HG02759 (cell line): ENCODE measurements at regions not wholly inside any gene's neighbourhood (a gene's known extent, or its start where the extent isn't known, plus 50 kb on each side); places are given as distances from the start of the nearest gene placed in this dataset.
"Not testable (repeated sequence)": the region's sequence is repeated elsewhere in the genome, so short reads cannot be mapped to it uniquely, and the experiment has no call there.

Source experiments
- ATAC-seq: cut with Tn5 transposase; IDR thresholded peaks from one replicate; pipeline ENCODE4 v1.9.1; 2021; ENCODE audit warnings: mild to moderate bottlenecking, moderate library complexity; ENCODE audit not compliant: unreplicated experiment

DNA sequence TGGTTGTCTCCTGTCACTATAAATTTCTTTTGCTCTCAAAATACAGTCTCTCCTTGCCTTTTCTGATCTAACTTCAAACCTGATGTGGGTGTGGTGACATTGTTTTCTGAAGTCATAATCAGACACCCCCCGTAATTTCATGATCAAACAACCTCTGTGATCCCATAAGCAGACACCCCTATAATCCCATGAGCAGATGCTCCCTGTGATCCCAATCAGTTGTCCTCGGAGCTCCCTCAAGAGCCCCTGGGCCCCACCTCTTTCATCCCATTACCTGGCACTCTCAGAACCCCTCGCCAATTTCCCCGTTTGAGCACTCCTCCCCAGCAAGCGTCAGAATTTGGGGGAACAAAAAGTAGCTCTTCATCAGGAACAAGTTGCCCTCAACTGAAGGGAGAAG lies 246.3 kb upstream of the FZD8 start:
- ATAC-seq: no peak

DNA sequence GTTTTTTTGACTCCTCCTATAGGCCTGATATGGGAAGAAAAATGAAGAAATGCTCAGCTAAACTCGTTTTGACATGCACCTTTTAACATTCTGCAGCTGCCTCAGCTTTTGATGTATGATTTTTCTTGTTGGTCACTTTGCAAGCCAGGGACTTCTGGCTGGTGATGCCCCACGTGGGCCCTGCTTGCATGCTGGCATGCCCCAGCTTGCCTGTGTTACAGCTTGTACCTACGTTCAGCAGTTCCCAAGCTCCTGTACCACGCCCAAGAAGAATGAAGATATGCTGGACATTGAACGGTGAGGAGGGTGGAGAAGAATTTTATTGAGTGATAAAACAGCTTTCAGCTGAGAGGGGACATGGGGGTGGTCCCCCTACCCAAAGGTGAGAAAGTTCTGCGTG lies 245.6 kb upstream of the FZD8 start:
- no peak for ATAC-seq

DNA sequence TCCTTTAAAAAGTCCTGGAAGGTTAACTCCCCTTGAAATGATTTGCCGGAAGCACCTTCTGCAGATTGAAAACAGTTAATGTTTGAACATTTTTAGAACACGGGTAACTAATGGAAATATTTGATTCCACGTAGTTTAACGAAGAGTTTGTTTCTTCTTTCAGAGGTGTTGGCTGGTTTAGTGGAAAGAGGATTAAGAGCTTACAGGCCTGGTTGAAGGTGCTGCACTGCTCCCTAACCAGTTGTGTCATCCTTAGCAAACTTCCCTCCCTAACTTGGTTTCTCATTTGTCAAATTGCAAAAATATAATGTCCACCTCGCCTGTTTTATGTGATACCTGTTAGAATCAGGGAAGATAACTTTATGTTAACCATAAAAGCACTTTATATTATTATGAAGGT lies 243.0 kb upstream of the FZD8 start:
- ATAC-seq: no peak

DNA sequence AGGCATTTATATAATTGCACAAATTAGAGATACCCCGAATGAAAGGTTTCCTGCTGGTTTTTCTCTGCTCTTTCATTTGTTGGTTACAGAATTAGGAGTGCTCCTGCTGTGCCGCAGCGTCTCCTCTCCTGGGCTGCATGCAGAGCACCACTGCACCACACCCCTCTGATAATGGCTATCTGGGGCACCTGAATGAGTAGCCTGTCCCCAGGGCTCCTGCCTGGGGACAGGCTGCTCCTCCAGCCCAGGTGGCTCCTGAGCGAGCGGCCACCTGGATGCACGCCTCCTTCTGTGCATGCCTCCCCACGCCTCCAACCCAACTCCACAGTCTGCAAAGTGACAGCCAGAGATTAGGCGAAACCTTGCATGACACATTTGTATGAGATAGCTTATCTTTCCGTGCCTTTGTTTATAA lies 242.6 kb upstream of the FZD8 start:
- ATAC-seq: no peak

DNA sequence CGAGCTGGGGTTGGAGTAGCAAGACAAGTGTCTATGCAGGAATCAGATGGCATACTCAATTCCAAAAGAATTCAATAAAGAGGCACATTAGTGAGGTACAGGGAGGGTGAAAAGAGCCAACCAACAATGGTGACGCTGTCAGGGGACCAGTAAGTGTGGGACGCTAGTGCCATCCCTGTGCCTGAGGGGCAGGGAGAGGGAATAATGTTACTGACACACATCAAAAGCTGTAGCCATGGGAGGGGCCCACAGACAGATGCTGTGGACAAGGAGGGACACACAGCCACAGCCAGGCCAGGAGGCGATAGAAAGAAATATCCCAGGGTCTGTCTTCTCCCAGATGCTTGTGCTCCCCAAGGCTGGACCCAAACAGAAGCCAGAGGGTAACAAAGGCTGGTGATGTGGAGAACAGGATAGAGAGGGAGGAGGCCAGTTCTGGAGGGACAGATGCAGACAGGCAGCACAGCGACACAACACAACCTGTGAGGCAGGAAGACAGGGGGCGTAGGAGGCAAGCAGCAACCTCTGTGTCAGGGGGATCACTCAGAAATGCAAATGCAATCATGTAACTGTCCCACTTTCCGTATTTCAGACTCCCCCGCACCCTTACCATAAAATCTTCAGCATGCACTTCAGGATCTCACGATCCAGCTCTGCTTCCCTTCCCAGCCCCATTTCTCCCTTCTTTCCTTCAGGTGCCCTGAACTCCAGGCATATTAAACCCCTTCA lies 240.5 kb upstream of the FZD8 start:
- no peak for ATAC-seq

DNA sequence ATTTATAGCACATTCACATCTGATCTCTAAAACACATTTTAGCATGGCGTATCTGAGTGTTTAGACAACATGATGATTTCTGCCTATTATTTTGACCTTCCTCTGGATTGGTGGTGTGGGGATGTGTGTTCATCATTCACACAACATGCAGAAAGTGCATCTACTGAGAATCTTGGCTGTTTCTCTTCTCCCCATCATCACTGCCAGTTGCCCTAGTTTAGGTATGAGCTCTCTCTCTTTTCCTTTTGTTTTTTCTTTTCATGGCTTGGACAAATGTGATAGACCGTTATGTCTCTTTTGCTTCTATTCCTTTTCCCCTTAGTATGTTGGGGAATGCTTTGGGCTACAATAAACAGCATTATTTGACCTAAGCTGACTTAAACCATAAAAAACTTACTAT lies 239.2 kb upstream of the FZD8 start:
- no peak for ATAC-seq

DNA sequence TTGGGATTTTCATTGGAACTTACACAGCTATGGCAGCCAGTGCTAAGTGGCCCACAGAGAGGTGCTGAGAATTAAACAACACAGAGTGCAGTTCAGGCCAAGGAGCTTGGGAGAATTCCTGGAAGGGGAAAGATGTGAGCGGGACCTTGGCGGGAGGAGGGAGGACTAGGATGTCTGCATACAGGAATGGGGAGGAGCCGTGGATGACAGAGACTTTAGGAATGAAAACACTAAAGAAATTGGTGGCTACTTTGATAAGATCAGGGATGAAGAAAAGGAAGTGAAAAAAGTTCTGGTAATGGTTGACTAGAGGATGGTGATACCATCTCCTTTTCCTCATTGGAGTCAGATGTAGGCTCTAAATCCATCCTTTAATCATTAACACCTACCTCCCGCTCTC lies 234.2 kb upstream of the FZD8 start:
- no peak for ATAC-seq

DNA sequence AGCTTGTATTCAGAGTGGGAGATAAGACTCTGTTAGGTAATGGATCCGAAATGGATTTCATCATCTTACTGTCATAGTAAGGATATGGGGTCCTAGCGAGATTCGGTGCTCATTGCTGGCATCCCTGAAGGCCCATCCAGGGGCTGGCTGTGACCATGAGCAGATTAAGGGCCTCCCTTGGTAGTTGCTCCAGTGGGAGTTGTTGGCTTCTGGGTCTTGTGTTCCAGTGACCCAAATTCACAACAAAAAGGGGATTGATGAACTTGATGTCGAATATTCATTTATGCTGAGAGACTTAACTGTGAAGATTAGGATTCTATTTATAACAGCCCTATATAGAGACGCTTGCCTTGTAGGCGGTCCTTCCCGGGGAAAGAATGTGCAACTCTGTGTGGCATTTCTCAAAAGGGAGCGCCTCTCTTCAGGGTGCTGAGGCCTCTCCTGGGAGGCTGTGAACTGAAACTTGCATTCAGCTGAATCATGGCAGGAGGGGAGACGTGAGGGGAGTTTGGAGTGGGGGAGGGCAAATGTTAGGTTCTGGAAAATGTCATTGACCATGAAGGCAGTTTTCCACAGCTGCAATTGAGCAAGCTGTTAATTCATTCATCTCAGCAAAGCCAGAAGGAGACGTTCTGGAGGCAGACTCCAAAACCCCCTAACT lies 233.1 kb upstream of the FZD8 start:
- no peak for ATAC-seq

DNA sequence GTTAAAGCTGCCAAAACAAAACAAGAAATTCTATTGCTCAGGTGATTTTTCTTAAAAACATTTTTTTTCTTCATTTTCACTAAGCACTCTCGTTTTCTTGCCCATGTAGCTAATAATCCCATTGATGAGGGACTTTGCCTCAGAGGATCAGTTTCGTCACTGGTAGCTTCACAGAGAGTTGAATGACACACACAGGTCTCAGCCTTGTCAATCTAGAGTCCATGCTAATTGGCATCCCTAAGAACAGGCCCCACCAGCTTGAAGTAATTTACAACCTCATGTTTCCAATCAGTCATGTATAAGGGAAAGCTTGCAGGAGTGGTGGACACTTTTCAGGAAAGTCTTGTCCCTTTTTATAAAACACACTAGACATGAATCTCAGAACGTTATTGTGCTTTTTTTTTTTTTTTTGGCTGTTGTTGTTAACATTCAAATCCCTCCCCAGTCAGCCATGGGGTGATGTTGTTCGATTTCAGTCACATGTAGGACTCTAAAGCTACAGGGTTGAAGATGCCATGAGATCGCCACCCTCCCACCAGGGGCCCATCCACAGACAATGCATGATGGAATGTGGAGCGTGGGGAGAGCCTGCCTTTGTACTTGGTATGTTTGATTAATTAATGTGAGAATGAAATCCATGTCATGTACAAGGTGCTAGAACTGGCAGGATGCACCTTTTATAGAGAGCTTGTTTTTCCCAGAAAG lies 232.4 kb upstream of the FZD8 start:
- ATAC-seq: no peak

DNA sequence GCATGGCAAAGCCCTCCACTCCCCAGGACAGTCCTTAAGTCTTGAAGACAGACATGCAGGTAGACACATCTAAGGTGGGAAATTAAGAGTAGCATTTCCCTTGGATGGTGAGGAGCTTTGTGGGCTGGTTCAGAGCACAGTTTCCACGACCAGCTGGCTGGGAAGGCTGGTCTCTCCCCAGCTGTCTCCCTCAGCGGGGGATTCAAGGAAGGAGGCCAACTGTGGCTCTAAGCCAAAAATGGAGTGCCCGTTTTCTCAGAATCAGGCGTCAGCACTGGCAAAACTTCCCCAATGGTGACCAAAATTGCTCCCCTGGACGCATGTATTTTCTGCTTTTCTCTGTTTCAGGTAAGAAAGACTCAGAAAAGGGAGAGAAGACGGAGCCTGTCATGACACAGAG lies 230.6 kb upstream of the FZD8 start:
- no peak for ATAC-seq

DNA sequence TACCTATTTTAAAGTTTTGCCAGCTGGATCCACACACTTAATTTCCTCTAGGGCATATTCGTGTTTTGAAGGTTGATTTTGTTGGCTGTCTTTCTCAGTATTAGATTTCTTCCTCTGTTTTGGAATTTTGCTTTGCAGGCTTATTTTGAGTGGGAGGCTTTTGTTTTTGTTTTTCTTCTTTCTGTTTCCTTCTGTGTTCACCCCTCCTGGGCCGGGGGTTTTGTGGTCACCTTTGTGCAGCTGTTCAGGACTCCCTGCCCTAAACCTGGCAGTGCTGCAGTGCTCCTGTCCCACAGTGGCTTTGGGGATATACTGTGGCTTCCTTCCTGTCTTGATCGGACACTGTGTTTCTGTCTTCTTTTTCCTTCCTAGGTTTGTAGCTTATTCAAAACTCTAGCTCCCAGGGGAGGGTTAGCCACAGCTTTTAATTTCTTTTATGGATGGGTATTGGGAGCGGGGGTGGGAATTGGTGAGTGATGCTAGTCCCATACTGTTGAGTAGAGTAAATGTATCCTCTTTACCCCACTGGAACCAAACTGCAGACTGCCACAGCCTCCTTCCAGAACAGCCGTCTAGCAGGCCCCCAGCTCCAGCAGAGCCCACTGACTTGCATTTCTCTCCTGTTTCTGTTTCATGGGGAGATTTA lies 228.7 kb upstream of the FZD8 start:
- ATAC-seq: no peak

DNA sequence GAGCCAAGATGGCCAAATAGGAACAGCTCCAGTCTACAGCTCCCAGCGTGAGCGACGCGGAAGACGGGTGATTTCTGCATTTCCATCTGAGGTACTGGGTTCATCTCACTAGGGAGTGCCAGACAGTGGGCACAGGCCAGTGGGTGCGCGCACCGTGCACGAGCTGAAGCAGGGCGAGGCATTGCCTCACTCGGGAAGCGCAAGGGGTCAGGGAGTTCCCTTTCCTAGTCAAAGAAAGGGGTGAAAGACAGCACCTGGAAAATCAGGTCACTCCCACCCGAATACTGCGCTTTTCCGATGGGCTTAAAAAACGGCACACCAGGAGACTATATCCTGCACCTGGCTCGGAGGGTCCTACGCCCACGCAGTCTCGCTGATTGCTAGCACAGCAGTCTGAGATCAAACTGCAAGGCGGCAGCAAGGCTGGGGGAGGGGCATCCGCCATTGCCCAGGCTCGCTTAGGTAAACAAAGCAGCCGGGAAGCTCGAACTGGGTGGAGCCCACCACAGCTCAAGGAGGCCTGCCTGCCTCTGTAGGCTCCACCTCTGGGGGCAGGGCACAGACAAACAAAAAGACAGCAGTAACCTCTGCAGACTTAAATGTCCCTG lies 216.7 kb upstream of the FZD8 start:
- not testable (repeated sequence) for ATAC-seq

DNA sequence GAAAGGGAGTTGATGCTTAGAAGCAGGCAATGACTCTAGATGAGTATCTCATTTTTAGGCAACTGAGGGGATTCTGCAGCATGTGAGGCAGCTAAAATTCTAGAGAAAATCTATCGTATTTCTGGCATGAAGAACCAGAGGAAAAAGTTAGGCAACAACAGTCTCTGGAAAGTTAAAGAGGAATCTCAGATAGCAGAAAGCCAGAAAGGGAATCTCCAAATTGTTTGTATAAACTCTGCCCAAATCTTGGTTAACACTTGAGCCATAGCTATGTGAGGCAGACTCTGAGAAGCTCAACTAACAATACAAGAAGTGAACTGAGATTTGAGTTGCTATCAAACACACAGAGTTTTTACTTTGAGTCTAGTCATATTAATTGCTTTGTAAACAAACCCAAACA lies 215.8 kb upstream of the FZD8 start:
- ATAC-seq: no peak

DNA sequence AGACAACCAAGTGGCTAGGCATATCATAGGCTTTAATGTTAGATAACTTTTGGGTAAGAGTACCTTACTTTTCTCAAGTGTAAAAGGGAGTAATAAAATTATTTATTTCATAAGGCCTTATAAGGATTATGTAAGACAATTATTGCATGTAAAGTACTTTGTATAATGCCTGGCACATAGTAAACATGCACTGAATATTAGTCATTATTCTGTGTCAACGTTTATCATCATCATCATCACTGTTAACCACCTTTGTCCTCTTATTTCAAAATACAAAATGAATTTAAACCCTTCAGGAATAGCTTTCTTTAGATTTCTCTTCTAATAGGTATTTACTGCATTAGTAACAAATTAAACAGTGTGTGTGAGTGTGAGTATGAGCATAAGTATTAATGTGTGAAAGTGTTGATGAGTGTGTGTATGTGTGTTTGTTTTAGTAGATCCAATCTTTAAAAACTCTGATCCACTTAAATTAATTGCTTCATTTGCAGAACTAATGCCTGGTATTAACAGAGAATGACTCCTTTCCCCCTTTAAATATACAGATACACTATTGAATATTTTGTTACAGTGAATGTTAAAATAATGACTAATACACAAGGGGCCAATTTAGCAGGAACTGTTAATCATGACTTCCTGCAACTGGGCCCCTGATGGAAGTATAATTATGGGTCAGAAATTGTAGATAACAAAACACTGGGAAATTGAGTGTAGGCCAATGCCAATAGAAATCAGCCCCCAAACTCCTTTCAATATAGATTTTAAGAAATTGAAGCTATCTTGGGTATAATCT lies 213.3 kb upstream of the FZD8 start:
- ATAC-seq: no peak

DNA sequence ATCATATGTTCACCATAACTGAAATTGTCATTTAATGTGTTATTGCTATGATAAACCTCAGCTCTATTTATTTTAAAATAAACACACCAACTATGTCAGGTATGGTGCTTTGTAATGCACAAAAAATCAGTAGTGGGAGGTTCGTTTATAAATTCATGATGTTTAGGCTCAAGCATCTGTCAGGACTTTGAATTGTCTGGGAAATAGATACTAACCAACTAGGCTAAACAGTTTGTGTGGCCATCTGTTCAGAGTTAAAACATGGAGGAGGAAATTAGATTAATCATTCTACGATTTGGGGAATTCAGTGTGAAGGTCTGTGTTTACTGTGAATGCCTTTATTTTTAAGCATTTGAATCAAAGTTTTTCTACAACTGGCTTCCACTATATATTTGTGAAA lies 212.6 kb upstream of the FZD8 start:
- no peak for ATAC-seq

DNA sequence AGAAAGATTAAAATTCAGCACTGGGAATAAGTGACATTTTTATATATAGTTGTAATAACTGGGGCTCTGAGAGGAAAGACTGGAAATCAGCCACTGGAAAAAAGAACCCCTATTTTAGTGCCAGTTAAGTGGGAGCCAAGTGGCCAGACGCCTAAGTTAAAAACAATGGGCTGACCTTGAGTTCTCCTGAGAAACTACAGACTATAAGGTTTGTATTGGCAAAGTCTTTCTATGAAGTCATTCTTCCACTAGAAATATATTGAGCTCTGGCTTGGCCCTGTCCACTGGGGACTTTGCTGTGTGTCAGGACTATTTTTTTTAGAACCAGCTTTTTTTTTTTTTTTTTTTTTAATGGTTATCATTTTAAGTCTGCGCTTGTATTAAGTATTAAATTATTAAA lies 210.6 kb upstream of the FZD8 start:
- ATAC-seq: no peak

DNA sequence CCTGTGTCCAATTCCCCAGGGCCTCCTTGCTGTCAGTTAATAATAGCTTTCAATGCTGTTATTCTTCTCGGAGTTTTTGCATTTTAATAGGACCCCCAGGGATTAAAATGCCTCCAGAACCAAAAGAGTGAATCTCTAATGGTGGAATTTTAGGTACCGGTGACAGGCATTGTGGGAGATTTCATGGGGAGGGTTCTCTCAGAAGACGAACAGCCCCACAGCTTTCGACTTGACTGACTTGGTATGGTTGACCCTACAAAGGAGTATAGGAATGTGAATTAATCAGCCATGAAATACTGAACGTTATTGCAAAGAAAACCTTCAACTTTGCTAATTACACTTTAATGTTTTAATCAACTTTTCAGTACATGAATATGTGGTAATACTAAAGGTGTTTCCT lies 206.3 kb upstream of the FZD8 start:
- ATAC-seq: no peak

DNA sequence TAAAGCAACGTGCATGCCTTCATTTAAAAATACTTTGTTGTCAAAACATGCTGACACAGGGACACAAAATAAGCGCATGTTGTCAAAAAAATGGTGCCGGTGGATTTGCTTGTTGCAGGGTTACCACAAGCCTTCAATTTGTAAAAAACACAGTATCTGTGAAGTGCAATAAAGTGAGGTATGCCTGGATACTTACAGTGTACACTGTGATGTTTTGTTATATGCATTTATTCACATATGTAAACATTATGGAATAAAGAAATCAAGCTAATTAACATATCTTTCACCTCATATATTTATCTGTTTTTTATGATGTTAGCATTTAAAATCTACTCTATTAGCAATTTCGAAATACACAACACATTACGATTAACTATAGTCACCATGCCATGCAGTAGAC lies 202.6 kb upstream of the FZD8 start:
- no peak for ATAC-seq

DNA sequence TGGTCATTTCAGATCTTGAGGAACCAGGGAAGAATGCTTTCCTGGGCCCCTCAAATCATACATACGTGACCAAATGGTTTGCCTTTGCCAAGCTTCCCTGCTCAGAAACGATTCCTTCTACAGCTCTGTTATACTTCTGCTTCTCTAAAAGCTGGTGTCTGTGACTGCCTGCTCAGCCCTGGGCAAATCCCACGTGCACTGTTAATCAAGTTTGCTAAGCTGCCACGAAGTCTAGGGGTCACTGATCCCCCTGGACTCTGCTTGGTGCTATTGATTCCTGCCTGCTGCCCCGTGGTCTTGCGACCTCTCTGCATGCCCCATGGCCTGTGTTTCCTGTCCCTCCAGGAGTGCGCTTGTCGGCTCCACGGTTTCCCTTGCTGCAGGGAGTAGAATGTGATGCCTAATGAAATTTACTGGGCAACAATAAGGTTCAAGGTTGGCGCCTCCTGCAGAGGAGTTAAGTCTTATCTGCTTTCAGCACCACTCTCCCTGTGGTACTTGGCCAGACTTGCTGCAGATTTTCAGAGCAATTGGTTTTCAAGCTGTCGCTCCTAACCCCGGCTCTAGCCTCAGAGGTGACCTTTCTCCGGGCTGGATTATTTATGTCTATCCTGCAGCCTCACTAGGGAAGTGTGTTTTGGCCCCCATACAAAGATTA lies 201.6 kb upstream of the FZD8 start:
- ATAC-seq: no peak

DNA sequence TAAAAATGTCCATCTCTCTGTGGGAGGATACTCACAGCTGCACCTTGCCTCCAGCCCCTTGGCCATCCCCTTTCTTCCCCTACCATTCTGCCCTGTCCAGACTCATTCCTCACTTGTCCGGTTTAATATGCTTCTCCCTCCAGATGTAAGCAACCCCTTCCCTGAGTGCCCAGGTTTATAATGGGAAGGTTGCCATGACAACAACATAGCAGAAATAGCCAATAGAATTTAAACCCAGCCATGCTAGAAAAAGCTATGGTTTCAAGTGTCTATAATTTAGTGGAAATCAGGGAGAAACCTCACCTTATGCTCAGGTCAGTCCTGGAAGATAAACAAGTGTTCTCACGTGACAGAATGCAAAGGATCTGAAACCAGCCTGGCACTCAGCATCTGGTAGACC lies 196.0 kb upstream of the FZD8 start:
- ATAC-seq: no peak
